NOMO-1 treated with dmso at 0.1 percent for 144 hours (cell line): ENCODE measurements at regions not wholly inside any gene's neighbourhood (a gene's known extent, or its start where the extent isn't known, plus 50 kb on each side); places are given as distances from the start of the nearest gene placed in this dataset.

Experiments used
- DNase-seq: peaks from one replicate; lab custom pipeline; 2025; ENCODE audit not compliant: unreplicated experiment; lab: John Stamatoyannopoulos, UW

DNA sequence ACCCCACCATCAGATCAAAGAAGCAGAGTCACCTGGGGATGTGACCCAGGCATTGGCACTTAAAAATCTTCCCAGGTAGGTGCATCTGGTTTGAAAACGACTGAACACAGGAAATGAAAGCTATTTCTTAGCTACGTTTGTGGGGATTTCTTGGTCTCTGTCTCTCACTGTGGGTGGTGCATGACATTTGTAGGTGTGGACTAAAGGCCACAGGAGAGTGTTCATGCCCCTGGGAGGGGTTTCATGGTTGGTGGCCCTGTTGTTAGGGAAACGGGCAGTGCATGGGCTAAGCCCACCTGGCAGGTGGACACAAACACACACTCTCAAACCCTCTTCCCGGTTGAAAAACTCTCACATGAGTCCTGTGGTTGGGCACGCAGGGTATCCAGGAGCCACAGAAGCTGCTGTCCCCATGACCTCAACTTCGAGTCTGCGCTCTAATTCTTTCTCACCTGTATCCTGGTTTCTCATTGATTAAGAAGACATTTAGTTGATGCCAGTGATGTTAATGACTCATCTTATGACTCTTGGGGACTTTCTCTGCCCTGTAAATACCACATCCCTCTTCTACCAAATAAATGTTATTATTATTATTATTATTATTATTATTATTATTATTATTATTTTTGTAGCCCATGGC lies 119.4 kb downstream of the MRPS6 start:
- DNase-seq: no peak

DNA sequence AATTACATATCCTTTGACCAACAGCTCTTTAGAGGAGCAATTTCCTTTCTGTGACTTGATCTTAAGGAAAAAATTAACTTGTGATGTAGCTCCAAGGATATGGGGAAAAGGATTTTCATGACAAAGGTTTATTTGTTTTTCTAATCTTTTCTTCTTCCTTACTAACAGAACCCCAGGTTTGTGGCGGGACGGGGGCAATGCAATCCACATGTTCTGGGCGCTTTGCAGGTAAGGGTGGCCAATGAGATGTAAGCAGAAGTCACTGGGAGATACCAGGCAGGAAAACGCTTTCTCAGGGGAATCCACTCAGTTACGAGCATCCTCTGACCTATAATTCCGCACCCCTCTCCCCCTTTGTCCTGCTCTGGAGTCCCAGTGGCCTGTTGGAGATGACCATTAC lies 122.0 kb downstream of the MRPS6 start:
- DNase-seq: no peak

DNA sequence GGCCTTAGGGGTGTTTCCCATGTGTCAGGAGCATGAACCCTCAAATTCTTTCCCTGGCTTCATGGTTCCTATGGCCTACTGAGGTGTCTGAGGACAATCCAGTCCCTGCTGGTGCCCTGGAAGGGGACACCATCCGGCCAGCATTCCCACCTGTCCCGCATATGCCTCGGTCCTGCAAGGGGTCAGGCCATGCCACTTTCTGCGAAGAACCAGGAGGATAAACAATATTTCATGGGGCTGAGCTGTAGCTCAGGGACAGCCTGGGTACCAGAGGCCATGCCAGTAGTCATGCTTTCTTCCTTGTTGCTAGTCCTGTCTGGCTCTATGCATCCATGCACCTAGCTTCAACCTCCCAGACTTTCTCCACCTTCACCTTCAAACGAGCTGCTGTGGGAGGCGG lies 123.6 kb downstream of the MRPS6 start:
- no peak for DNase-seq

DNA sequence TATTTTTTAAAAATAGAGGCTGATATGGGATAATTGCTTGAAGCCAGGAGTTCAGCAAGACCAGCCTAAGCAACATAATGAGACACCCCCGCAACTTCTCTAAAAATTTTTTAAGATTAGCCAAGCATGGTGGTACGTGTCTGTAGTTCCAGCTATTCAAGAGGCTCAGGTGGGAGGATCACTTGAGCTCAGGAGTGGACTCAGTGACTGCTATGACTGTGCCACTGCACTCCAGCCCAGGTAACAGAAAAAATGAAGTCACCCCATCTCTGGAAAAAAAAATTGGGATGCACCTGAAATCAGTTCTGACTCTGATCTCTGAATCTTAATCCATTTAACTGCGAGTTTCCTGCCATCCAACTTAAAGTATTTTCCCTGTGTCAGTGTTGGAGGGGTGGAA lies 124.2 kb downstream of the MRPS6 start:
- no peak for DNase-seq

DNA sequence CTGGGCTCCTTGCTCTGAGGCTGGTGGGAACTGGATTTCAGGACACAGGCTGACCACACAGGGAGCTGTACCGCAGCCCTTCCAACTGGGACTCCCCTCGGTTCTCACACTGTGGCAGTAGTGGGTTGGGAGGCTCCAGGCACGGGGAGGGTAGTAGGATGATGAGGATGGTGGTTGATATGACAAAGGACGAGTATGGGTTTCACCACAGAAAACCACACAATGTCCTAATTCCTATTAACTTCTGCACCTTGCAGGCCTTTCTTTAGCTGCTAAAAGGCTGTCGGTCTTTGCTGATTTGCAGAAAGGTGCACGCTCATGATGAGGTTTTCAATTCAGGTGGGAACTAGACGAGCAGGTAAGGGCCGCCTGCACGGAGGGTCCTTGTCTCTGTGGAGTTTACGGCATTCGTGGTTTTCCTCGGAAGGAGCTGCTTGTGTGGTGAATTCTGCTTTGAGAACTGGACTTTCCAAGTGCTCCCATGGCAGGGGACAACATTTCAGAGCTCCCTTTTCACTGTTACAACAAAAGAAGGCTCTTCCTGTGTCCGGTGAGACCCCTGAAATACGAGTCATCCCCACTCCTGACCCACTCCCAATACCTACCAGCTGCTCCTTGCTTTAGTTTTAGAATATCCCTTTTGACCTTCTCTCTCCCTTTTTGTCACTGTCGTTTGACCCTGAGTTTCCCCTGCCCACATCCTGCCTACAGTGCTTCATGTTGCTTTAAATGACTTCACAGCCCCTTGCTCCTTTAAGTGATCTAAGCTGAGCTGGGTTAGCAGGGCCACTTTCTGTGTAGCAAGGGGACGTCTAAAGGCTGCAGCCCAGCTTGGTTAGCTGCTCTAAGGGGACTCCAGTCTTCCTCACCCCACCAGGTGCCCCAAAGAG lies 125.1 kb downstream of the MRPS6 start:
- DNase-seq: peak; percentile 26

DNA sequence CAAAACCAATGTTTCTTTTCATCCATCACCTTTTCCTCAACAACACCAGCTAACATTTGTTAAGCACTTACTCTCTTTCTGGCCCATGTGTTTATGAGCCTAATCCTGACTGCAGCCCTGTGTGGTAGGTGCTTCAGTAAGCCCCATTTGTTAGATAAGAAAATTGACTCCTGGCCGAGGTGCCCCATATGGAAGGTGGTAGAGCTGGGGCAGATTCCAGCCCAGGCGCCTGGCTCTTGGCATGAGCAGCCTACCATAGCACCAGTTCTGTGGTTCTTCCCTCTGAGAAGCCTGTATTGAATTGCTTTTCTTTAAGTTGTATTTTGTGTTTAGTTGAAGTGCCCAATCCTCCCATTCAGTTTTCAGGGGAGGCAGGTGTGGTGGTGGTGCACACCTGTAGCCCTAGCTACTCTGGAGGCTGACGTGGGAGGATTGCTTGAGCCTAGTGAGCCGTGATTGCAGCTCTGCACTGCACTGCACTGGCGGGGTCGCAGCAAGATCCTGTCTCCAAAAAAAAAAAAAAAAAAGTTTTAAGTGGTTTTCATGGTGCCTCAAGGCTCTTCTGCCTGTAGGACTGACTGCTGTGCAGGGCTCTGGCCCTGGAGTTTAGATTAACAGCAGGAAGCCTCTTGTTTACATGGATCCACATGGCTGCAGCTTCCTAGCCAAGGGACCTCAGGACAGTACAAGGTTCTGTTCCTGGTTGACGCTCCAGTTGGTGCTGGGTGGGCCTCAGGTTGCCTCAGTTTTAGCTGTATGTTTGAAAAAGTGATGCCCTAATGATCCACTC lies 125.9 kb downstream of the MRPS6 start:
- no peak for DNase-seq

DNA sequence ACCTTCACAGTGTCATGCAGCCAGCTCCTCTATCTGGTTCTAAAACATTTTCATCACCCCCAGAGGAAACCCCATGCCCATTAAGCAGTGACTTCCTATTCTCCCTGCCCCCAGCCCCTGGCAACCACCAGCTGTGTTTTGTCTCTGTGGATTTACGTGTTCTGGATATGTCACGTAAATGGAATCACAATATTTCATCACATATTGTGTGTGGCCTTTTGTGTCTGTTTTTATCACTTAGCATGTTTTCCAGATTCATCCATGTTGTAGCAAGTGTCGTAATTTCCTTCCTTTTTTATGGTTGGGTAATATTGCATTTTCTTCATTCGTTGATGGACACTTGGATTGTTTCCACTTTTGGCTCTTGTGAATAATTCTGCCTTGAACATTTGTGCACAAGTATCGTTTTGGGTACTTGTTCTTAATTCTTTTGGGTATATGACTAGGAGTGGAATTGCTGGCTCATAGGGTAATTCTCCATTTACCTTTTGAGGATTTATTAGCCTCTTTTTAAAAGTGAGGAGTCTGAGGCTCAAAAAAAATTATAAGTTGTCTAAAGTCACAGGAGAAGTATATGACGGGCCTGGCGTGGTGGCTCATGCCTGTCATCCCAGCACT lies 127.0 kb downstream of the MRPS6 start:
- peak; percentile 69 for DNase-seq

DNA sequence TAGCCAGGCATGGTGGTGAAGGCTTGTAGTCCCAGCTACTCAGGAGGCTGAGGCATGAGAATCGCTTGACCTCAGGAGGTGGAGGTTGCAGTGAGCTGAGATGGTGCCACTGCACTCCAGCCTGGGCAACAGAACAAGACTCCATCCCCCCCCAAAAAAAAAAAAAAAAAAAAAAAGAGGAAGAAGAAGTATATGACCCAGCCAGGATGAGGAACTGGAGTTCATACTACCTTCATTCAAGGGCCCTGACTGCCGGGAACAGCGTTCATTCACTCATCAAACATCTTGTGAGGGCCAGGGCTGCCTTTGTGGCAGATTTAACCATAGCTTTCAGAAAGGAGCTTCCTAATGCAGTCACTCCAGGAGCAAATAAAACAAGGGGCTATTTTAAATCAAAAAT lies 127.6 kb downstream of the MRPS6 start:
- DNase-seq: peak; percentile 44

DNA sequence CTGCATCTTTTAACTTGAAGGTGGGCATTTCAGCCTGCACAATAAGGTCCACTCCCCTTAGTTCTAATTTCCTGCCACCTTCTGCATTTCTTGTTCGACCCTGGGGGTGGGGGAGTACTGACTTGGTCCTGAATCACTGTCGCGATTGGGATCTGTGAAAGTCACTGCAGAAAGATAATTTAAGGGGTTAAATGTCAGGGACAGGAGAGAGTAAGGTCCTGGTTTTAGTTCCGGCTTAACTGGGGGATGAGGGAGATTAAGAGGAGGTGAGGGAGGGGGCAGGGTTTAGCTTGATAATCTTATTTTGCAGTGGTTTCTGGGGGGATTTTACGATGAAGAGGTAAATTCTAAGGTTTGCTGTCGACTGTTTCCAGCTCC lies 128.1 kb downstream of the MRPS6 start:
- DNase-seq: no peak

DNA sequence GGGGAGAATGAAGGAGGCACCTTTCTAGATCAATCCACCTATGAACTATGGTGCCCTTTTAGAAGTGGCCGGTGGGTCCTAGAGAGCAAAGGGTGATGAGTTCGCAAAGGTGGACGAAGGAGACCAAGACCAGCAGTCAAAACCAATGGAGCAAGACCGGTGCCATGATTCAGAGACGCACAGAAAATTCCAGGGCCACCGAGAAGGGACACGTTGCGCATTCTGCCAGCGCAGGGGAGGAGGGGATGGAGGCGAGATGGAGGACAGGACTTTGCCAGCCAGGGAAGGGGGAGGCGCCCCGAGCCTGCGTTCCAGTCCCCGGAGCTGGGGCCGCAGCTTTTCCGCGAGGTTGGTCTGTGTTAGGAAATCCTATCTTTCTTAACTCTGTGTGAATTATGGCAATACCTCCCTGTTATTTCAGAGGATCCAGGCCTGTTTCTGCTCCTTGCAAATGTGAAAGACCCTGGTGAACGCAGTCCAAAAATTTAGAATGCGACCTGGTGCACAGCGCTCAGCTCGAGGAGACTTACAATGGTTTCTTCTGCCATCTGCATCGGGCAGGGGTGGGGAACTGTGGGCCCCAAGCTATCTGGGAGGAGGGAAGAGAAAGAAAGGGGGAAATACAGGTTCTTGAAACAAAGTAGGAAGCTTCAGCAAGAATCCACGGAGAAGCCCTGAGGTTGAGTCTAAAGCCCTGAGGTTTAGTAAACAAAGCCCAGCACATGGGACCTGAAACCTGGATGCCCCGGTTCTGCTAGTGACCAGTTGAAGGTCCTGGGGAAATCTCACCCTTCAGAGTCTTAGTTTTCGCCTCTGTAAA lies 129.4 kb downstream of the MRPS6 start:
- DNase-seq: peak; percentile 53

DNA sequence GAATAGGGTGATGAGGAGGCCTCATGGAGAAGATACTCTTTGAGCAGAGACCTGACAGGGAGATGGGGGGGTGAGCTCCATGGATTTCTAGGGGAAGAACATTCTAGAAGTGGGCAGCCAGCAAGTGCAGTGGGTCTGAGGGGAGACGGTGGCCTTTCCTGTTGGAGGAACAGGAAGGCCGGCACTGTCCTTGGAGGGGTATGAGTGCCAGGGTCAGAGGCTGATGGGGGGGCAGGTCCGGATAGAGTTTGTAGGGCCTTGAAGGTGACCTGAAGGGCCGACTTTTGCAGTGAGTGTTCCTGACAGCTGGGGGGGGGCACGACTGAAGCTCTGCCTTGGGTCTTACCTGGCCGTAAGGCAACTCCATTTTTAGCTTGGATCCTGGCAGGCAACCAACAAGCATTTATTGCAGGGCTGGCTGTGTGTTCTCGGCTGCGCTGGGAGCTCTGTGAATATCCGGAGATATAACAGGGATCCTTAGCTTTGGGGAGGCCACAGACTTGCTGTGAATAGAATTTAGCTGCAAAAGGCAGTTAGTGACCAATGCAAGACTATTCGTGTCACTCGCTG lies 130.6 kb downstream of the MRPS6 start:
- DNase-seq: no peak

DNA sequence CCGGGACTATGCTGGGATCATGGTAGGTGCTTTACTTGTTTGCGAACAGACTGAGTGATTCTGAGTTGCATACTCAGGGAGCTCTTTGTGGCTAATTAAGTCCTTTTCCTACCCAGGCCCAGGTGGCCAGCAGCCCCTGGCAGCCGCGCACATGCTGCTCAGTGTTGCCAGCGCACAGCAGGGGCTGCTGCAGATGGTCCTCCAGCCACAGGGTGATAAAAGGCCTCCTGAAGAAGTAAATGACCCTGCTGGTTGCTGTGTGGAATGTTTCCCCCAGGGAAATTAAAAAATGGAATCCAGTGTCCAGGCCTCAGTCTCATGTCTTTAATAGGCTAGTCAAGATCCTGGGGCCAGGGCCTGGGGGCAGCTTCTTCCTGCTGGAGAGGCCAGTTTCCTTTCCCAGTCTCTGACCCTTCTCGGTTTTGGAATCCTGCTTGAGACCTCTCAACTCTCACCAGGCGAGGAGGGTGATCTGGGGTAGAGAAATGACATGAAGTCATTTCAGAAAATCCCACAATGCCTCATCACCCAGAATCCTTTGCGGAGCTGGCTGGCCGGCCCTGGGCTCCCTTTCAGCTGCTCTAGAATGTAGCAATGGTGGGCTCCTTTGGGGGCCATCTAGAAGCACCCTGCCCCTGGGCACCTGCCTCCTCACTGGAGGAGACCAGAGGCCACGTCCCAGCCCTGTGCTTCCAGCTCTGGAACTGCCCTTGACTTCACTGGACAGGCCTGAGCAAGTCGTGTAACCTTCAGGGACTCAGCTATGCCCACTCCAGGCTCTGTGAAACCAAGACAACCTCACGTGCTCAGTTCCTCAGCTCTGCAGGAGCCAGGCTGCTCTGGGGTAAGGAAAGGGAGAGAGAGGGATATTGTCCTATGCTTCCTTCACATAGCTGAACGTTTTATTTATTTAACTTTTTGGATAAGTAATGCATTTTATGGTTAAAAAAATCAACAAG lies 131.4 kb downstream of the MRPS6 start:
- DNase-seq: no peak

DNA sequence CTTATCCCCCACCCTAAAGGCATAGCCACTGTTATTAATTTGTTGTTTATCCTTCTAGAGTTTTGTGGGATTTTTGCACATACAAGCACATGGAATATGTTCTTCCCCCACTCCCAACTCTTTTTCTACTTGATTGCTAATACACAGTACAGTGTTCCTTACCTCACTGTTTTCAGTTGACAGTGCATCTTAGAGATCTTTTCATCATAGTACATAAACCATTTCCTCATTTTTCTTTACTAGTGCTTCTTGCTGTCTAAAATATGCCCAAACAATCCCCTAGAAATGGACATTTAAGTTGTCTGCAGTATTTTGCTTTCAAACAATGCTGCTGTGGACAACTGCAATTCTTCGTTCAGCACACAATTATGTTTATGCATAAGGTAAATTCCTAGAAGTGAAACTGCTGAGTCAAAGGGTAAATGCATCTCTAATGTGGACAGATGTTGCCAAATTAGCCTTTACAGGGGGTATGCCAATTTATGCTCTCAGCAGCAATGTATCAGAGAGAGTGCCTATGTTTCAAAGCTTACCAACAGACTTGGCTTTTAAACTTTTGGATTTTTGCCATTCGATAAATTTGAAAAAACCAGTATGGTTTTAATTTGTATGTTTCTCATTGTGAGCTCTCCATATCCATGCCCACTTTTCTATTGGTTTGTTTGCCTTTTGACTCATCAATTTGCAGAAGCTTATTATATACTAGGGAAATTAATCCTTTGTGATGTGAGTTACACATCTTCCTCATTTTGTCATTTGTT lies 132.6 kb downstream of the MRPS6 start:
- peak; percentile 68 for DNase-seq

DNA sequence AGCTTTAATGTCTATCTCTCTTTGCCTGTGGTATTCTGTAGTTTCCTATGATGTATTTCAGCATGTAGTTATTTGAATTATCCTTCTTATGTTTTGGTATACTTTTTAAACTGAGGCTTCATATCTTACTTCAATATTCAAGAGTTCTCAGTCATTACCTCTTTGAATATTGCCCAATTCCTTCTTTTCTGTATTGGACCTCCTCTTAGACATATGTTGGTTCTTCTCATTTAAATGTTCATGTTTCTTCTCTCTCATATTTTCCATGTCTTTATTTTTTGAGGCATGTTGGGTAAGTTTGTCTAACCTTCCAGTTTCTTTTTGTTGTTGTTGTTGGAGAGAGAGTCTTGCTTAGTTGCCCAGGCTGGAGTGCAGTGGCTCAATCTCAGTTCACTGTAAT lies 140.6 kb downstream of the MRPS6 start:
- DNase-seq: no peak

DNA sequence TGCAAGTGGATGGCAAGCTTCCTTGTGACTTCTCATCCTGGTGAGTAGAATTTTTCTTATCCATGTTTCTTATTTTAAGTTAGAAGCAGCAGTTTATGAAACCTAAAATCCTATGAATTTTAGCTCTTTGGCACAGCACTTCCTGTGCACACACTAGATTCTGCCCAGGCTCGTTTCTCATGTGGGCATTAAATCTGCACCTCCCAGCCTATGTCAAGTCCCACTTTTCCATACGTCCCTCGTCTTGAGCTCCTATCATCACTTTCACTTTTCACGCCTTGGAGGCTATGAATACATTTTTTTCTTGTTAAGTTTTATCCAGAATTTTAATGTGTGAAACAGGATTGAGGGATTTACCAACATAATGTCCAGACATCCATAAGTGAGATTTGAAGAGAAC lies 142.1 kb downstream of the MRPS6 start:
- no peak for DNase-seq

DNA sequence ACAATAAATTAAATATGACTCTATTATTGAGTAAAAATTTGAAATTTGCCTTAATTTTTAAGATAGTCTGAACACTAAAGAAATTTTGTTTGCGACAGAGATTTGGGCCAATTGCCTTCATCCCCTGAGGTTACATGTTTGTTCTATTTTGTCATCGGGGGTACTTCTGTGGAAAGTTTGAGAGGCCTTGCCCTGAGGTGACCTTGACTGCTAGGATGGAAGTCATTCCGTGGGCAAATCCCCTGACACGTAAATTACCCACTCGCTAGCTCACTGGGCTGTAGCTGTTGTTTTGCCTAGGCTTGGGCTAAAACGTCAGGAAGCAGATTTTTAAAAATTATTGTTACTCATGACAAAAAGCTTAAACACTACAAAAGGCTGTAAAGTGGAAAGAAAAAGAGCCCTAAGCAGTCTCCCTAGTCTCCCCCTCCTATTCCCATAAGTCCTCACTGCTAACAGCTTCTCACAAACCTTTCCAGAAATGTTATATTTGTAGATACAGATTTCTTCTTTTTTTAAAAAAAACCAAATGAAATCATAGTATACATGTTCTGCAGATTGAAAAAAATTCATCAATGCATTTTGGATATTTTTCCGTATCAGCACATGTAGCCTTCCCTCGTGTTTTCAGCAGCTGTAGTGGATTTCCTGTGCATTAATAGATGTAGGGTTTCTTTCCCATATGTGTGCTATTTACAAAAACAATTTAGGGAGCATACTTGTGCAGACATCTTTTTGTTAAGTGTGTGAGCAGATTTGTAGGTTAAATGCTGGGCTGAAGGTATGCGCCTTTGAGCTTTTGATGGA lies 142.7 kb downstream of the MRPS6 start:
- no peak for DNase-seq

DNA sequence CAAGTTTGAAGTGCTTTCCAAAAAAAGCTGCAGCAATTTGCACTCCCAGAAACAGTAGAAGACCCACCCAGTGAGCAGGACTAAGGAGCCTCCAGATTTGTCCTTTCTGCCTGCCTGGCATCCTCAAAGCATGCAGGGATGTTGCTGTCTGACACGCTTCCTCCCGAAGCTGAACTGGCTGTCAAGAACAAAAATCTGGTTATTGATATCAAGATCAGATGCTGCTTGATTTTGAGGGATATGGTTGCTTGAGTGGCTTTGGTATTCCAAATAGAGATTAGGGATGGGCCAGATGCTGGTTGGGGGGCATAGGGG lies 143.3 kb downstream of the MRPS6 start:
- no peak for DNase-seq

DNA sequence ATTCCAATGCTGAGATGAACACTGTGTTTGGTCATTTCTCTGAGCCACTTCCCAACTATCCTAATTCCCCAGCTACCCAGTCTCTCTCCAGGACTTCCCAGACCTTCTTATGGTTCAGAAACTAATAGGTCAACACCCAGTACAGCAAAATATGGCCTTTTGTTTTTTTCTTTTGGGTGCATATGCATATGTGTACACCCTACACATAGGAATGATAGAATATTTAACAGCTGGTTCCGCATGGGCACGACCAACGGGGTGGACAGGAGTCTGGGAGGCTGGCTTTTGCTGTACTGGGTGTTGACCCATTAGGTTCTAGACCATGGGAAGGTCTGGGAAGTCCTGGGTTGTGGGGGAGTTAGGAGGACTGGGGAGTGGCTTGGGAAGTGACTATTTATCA lies 143.9 kb downstream of the MRPS6 start:
- no peak for DNase-seq
